Fibroblast of mammary gland (primary cell): ENCODE measurements at regions not wholly inside any gene's neighbourhood (a gene's known extent, or its start where the extent isn't known, plus 50 kb on each side); places are given as distances from the start of the nearest gene placed in this dataset.
"Not testable (repeated sequence)": the region's sequence is repeated elsewhere in the genome, so short reads cannot be mapped to it uniquely, and the experiment has no call there.

Experiments used
- DNase-seq: peaks from one replicate; pipeline ENCODE4 v3.0.0-alpha.2; 2010; ENCODE audit warnings: low read depth
- H3K4me3 ChIP-seq: 2 replicates; pipeline ENCODE4 v1.5.1; 2011; ENCODE audit warnings: low read depth, mild to moderate bottlenecking, low read length, moderate library complexity; ENCODE audit not compliant: control insufficient read depth
- CTCF ChIP-seq: conservative IDR thresholded peaks from 2 replicates; pipeline ENCODE4 v1.5.1; 2011; ENCODE audit warnings: low read depth, low read length, inconsistent platforms; ENCODE audit not compliant: control insufficient read depth, insufficient read depth

- no peak for TF ChIP-seq CTCF
- H3K4me3 ChIP-seq: no peak overlapping the region
- no peak for DNase-seq
Measured at GRCh38 chr14:82935691-82936090, 1402.0 kb upstream of the SEL1L start.

- DNase-seq: no peak
- no peak for TF ChIP-seq CTCF
- no peak overlapping the region for H3K4me3 ChIP-seq
Measured at GRCh38 chr14:82951171-82951570, 1417.5 kb upstream of the SEL1L start.

GRCh38 chr14:82963756-82964155, 1430.1 kb upstream of the SEL1L start:
- no peak for TF ChIP-seq CTCF
- DNase-seq: no peak
- no peak overlapping the region for H3K4me3 ChIP-seq

GRCh38 chr14:82987502-82988124, 1454.0 kb upstream of the SEL1L start:
- no peak overlapping the region for H3K4me3 ChIP-seq
- no peak for TF ChIP-seq CTCF
- DNase-seq: no peak

- H3K4me3 ChIP-seq, DNase-seq: not testable (repeated sequence)
Measured at GRCh38 chr14:82994547-82994946, 1460.9 kb upstream of the SEL1L start.

GRCh38 chr14:82999802-83000201, 1466.1 kb upstream of the SEL1L start:
- H3K4me3 ChIP-seq: no peak overlapping the region
- DNase-seq: peak; percentile 4
- peak; percentile 12 for TF ChIP-seq CTCF

- no peak for DNase-seq
- H3K4me3 ChIP-seq: no peak overlapping the region
- TF ChIP-seq CTCF: no peak
Measured at GRCh38 chr14:83004456-83005006, 1470.9 kb upstream of the SEL1L start.
